IPS-18c (cell line): ENCODE measurements at regions not wholly inside any gene's neighbourhood (a gene's known extent, or its start where the extent isn't known, plus 50 kb on each side); places are given as distances from the start of the nearest gene placed in this dataset.

Source experiments
- H3K4me3 ChIP-seq: 2 replicates; pipeline ENCODE4 v1.7.0; 2013; ENCODE audit warnings: low read depth, mild to moderate bottlenecking, low read length, moderate library complexity; ENCODE audit not compliant: insufficient read depth
- H3K9me3 ChIP-seq: one replicate; pipeline ENCODE4 v1.6.1; 2013; ENCODE audit warnings: mild to moderate bottlenecking, low read length, moderate library complexity; ENCODE audit not compliant: control insufficient read depth, insufficient read depth

GRCh38 chr1:2934642-2935081, 86.6 kb upstream of the ACTRT2 start:
- Histone ChIP-seq H3K9me3 (peaks cover 72% of the 10 kb centered on the region), H3K4me3 (no peak overlapping the region)

GRCh38 chr1:2935184-2935583, 86.1 kb upstream of the ACTRT2 start:
- Histone ChIP-seq H3K9me3 (peaks cover 68% of the 10 kb centered on the region), H3K4me3 (no peak overlapping the region; the same call in 1 of the 2 replicates)

- Histone ChIP-seq H3K4me3 (no peak overlapping the region; the same call in 1 of the 2 replicates), H3K9me3 (peaks cover 65% of the 10 kb centered on the region)
Observed at GRCh38 chr1:2935751-2936390, 85.4 kb upstream of the ACTRT2 start.

GRCh38 chr1:2936559-2937515, 84.4 kb upstream of the ACTRT2 start:
- peak overlapping the region; percentile 15; the same call in 1 of the 2 replicates for H3K4me3 ChIP-seq
- peaks cover 63% of the 10 kb centered on the region for H3K9me3 ChIP-seq

GRCh38 chr1:2937805-2938204, 83.5 kb upstream of the ACTRT2 start:
- peaks cover 65% of the 10 kb centered on the region for H3K9me3 ChIP-seq
- H3K4me3 ChIP-seq: no peak overlapping the region; the same call in 1 of the 2 replicates

GRCh38 chr1:2939041-2939552, 82.2 kb upstream of the ACTRT2 start:
- Histone ChIP-seq H3K9me3 (peaks cover 62% of the 10 kb centered on the region), H3K4me3 (peak overlapping the region; percentile 20; the same call in 1 of the 2 replicates)

GRCh38 chr1:2940178-2940577, 81.1 kb upstream of the ACTRT2 start:
- no peak overlapping the region for H3K4me3 ChIP-seq
- H3K9me3 ChIP-seq: peaks cover 54% of the 10 kb centered on the region

- peaks cover 48% of the 10 kb centered on the region for H3K9me3 ChIP-seq
Observed at GRCh38 chr1:2941040-2941439, 80.2 kb upstream of the ACTRT2 start.

GRCh38 chr1:2941907-2942306, 79.4 kb upstream of the ACTRT2 start:
- 0 out of 2 replicates have a peak overlapping the region, but pooled peaks have one; percentile 15 for H3K4me3 ChIP-seq
- H3K9me3 ChIP-seq: peaks cover 47% of the 10 kb centered on the region

More at GRCh38 chr1:2941040-2941439, 80.2 kb upstream of the ACTRT2 start:
- no peak overlapping the region for H3K4me3 ChIP-seq

GRCh38 chr1:2942410-2942809, 78.9 kb upstream of the ACTRT2 start:
- Histone ChIP-seq H3K9me3 (peaks cover 43% of the 10 kb centered on the region), H3K4me3 (0 out of 2 replicates have a peak overlapping the region, but pooled peaks have one; percentile 15)

GRCh38 chr1:2943686-2944260, 77.5 kb upstream of the ACTRT2 start:
- Histone ChIP-seq H3K9me3 (peaks cover 40% of the 10 kb centered on the region), H3K4me3 (no peak overlapping the region)

- peaks cover 40% of the 10 kb centered on the region for H3K9me3 ChIP-seq
Observed at GRCh38 chr1:2944705-2945104, 76.6 kb upstream of the ACTRT2 start.

GRCh38 chr1:2945821-2946231, 75.4 kb upstream of the ACTRT2 start:
- H3K4me3 ChIP-seq: no peak overlapping the region
- H3K9me3 ChIP-seq: peaks cover 42% of the 10 kb centered on the region

More at GRCh38 chr1:2944705-2945104, 76.6 kb upstream of the ACTRT2 start:
- H3K4me3 ChIP-seq: no peak overlapping the region

- H3K4me3 ChIP-seq: no peak overlapping the region
- peaks cover 44% of the 10 kb centered on the region for H3K9me3 ChIP-seq
Observed at GRCh38 chr1:2946291-2946690, 75.0 kb upstream of the ACTRT2 start.

- Histone ChIP-seq H3K4me3 (no peak overlapping the region), H3K9me3 (peaks cover 40% of the 10 kb centered on the region)
Observed at GRCh38 chr1:2946999-2947690, 74.1 kb upstream of the ACTRT2 start.

- peaks cover 44% of the 10 kb centered on the region for H3K9me3 ChIP-seq
Observed at GRCh38 chr1:2948001-2948750, 73.1 kb upstream of the ACTRT2 start.

More at GRCh38 chr1:2948001-2948750, 73.1 kb upstream of the ACTRT2 start:
- H3K4me3 ChIP-seq: peak overlapping the region; percentile 9; the same call in 1 of the 2 replicates
